ENCODE measurements at regions not wholly inside any gene's neighbourhood (a gene's known extent, or its start where the extent isn't known, plus 50 kb on each side); places are given as distances from the start of the nearest gene placed in this dataset.
"Not testable (repeated sequence)": the region's sequence is repeated elsewhere in the genome, so short reads cannot be mapped to it uniquely, and the experiment has no call there.

GRCh38 chr9:129415942-129416651, 204.8 kb downstream of the C9orf50 start:
- no peak for DNase-seq (ENCODE audit: extremely low read depth, low read depth)
- TF ChIP-seq CTCF (IDR thresholded peaks at IDR 0.05; ENCODE audit: low read depth, low read length): no peak

DNA sequence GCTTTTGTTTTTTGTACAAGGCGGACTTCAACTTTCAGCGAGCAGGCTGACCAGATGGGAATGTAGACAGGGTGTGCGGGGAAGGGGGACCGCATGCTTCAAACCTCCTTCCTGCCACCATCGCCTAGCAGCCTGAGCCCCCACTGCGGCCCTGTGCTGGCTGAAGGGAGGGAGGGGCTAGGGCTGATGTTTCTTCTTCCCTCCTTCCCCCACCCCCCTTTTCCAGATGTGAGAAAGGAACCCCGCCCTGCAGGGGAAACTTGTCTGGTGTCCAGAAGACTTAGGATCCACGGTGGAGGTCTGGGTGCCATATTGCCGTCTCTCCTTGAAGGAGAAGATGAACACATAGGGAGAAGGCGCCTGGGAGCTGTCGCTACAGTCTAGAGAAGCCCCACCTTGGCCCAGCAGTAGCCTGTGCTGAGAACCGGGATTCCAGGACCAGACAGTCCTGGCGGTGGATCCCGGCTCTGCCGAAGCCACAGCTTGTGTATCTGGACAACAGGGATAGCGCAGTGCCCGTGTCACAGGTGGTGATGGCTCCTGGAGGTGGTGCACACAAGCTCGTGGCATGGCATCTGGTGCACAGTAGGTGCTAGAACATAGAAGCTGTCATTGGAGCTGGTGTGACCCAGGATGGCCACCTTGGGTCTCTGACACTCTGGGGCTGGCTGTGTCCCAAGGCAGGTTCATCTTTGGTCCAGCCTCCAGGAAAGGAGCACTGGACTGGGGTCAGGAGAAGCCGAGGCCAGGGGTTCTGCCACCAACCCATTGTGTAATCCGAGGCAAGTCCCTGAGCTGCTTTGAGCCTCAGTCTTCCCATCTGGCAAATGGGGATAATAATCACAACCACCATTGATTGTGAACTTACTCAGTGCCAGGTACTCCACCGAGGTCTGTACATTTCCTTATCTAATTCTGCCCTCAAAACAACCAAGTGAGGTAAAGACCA, 205.6 kb downstream of the C9orf50 start:
- DNase-seq (ENCODE audit: extremely low read depth, low read depth): no peak
- TF ChIP-seq CTCF (IDR thresholded peaks at IDR 0.05; ENCODE audit: low read depth, low read length): no peak

DNA sequence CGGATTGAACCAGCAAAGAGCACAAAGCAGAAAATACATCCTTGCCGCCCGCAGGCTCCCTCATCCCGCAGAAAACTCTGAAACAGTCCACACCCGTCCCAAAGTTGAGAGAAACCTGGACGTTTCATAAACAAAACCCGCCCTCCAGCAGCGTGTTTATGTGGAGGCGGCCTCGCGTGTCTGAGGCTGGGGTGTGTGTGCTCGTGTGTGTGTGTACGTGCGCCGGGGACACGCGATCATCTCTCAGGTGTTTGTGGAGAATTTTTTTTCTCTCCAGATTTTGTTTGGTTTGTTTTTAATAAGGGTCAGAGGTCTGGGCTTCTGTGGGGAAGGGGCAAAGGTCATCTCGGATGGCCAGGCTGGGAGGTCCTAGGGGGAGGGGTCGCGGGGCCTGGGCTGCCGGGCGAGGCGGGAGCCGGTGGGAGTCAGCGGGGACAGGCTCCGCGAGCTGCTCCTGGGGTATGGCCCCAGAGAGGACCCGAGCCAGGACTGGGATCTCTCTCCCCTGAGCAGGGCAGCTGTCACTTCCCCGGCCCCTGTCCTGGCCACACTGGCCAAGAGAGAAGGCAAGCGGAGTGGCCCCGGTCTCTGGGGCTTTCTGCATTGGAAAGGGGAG, 206.4 kb downstream of the C9orf50 start:
- TF ChIP-seq CTCF (IDR thresholded peaks at IDR 0.05; ENCODE audit: low read depth, low read length): no peak; the same call in 1 of the 2 replicates
- DNase-seq (ENCODE audit: extremely low read depth, low read depth): peak; percentile 50

GRCh38 chr9:129413537-129414376, 207.1 kb downstream of the C9orf50 start:
- TF ChIP-seq CTCF (IDR thresholded peaks at IDR 0.05; ENCODE audit: low read depth, low read length): no peak
- peak; percentile 91 for DNase-seq (ENCODE audit: extremely low read depth, low read depth)

GRCh38 chr9:129412814-129413536, 207.9 kb downstream of the C9orf50 start:
- TF ChIP-seq CTCF (IDR thresholded peaks at IDR 0.05; ENCODE audit: low read depth, low read length): no peak

GRCh38 chr9:129412176-129412813, 208.6 kb downstream of the C9orf50 start:
- DNase-seq (ENCODE audit: extremely low read depth, low read depth): not testable (repeated sequence)

More at GRCh38 chr9:129412814-129413536, 207.9 kb downstream of the C9orf50 start:
- peak; percentile 44 for DNase-seq (ENCODE audit: extremely low read depth, low read depth)

Measured in AG09319 (cell line).